ENCODE measurements at regions not wholly inside any gene's neighbourhood (a gene's known extent, or its start where the extent isn't known, plus 50 kb on each side); places are given as distances from the start of the nearest gene placed in this dataset.

- DNase-seq (ENCODE audit: low read depth) = no peak
- no peak overlapping the region for H3K4me3 ChIP-seq (ENCODE audit: low read depth, low read length)
- no peak for TF ChIP-seq CTCF (IDR thresholded peaks at IDR 0.05; ENCODE audit: low read depth, low read length, missing control alignments)
- in situ Hi-C loops (cut with HindIII; ENCODE audit: low sequenced_read_pairs) = no loop called here
Observed at GRCh38 chr21:27315373-27315772, 348.5 kb upstream of the ADAMTS5 start.

GRCh38 chr21:27314131-27314530 is 347.2 kb upstream of the ADAMTS5 start:
- in situ Hi-C loops (cut with HindIII; ENCODE audit: low sequenced_read_pairs) = no loop called here
- no peak for DNase-seq (ENCODE audit: low read depth)
- H3K4me3 ChIP-seq (ENCODE audit: low read depth, low read length) = no peak overlapping the region
- TF ChIP-seq CTCF (IDR thresholded peaks at IDR 0.05; ENCODE audit: low read depth, low read length, missing control alignments) = no peak

GRCh38 chr21:27306791-27307775 is 340.2 kb upstream of the ADAMTS5 start:
- DNase-seq (ENCODE audit: low read depth) = no peak
- in situ Hi-C loops (cut with HindIII; ENCODE audit: low sequenced_read_pairs) = no loop called here
- no peak for TF ChIP-seq CTCF (IDR thresholded peaks at IDR 0.05; ENCODE audit: low read depth, low read length, missing control alignments)
- H3K4me3 ChIP-seq (ENCODE audit: low read depth, low read length) = no peak overlapping the region

GRCh38 chr21:27306206-27306605 is 339.3 kb upstream of the ADAMTS5 start:
- TF ChIP-seq CTCF (IDR thresholded peaks at IDR 0.05; ENCODE audit: low read depth, low read length, missing control alignments) = no peak
- H3K4me3 ChIP-seq (ENCODE audit: low read depth, low read length) = no peak overlapping the region
- in situ Hi-C loops (cut with HindIII; ENCODE audit: low sequenced_read_pairs) = no loop called here
- no peak for DNase-seq (ENCODE audit: low read depth)

- no peak for DNase-seq (ENCODE audit: low read depth)
- TF ChIP-seq CTCF (IDR thresholded peaks at IDR 0.05; ENCODE audit: low read depth, low read length, missing control alignments) = no peak
- in situ Hi-C loops (cut with HindIII; ENCODE audit: low sequenced_read_pairs) = no loop called here
Observed at GRCh38 chr21:27301220-27301619, 334.3 kb upstream of the ADAMTS5 start.

GRCh38 chr21:27300770-27301169 is 333.9 kb upstream of the ADAMTS5 start:
- no peak for TF ChIP-seq CTCF (IDR thresholded peaks at IDR 0.05; ENCODE audit: low read depth, low read length, missing control alignments)
- no peak for DNase-seq (ENCODE audit: low read depth)
- H3K4me3 ChIP-seq (ENCODE audit: low read depth, low read length) = no peak overlapping the region
- in situ Hi-C loops (cut with HindIII; ENCODE audit: low sequenced_read_pairs) = no loop called here

More at GRCh38 chr21:27301220-27301619, 334.3 kb upstream of the ADAMTS5 start:
- no peak overlapping the region for H3K4me3 ChIP-seq (ENCODE audit: low read depth, low read length)

All from astrocyte of the cerebellum (primary cell).